Mucosa of stomach (tissue), 1 donor: ENCODE measurements at regions not wholly inside any gene's neighbourhood (a gene's known extent, or its start where the extent isn't known, plus 50 kb on each side); places are given as distances from the start of the nearest gene placed in this dataset.

Source experiments
- H3K27me3 ChIP-seq: one replicate; pipeline ENCODE4 v1.7.0; 2013; ENCODE audit warnings: mild to moderate bottlenecking, low read length; ENCODE audit not compliant: control insufficient read depth, insufficient read depth
- H3K36me3 ChIP-seq: one replicate; pipeline ENCODE4 v1.7.0; 2013; ENCODE audit warnings: low read length; ENCODE audit not compliant: control insufficient read depth, insufficient read depth
- H3K4me1 ChIP-seq: one replicate; pipeline ENCODE4 v1.7.0; 2013; ENCODE audit warnings: mild to moderate bottlenecking, low read length; ENCODE audit not compliant: control insufficient read depth, insufficient read depth
- H3K4me3 ChIP-seq: one replicate; pipeline ENCODE4 v1.7.0; 2013; ENCODE audit warnings: low read length
- H3K9ac ChIP-seq: one replicate; pipeline ENCODE4 v1.7.0; 2013; ENCODE audit warnings: mild to moderate bottlenecking, low read length, moderate library complexity
- H3K9me3 ChIP-seq: one replicate; pipeline ENCODE4 v1.7.0; 2013; ENCODE audit warnings: mild to moderate bottlenecking, low read length, moderate library complexity; ENCODE audit not compliant: control insufficient read depth
- donor health status: Pancreatic carcinoma.

GRCh38 chr12:92072112-92072511 lies 73.5 kb downstream of the BTG1 start:
- Histone ChIP-seq H3K36me3 (no peaks in the 10 kb centered on the region), H3K27me3 (no peaks in the 10 kb centered on the region), H3K9ac (no peak overlapping the region), H3K9me3 (no peaks in the 10 kb centered on the region), H3K4me1 (peaks cover 25% of the 10 kb centered on the region), H3K4me3 (no peak overlapping the region)

GRCh38 chr12:92070864-92071445 lies 74.7 kb downstream of the BTG1 start:
- peaks cover 22% of the 10 kb centered on the region for H3K4me1 ChIP-seq
- no peak overlapping the region for H3K4me3 ChIP-seq
- no peaks in the 10 kb centered on the region for H3K36me3 ChIP-seq
- H3K9ac ChIP-seq, result peak overlapping the region; percentile 51
- no peaks in the 10 kb centered on the region for H3K9me3 ChIP-seq
- no peaks in the 10 kb centered on the region for H3K27me3 ChIP-seq

GRCh38 chr12:92070054-92070863 lies 75.4 kb downstream of the BTG1 start:
- Histone ChIP-seq H3K9me3 (no peaks in the 10 kb centered on the region), H3K9ac (peak overlapping the region; percentile 51), H3K4me1 (peaks cover 22% of the 10 kb centered on the region), H3K4me3 (no peak overlapping the region), H3K27me3 (no peaks in the 10 kb centered on the region), H3K36me3 (no peaks in the 10 kb centered on the region)

- Histone ChIP-seq H3K27me3 (no peaks in the 10 kb centered on the region), H3K36me3 (no peaks in the 10 kb centered on the region), H3K4me1 (peaks cover 35% of the 10 kb centered on the region), H3K9me3 (no peaks in the 10 kb centered on the region), H3K9ac (no peak overlapping the region), H3K4me3 (no peak overlapping the region)
Observed at GRCh38 chr12:92068459-92068858, 77.2 kb downstream of the BTG1 start.

- no peak overlapping the region for H3K9ac ChIP-seq
- H3K4me1 ChIP-seq, result peaks cover 31% of the 10 kb centered on the region
- H3K9me3 ChIP-seq, result no peaks in the 10 kb centered on the region
- no peaks in the 10 kb centered on the region for H3K27me3 ChIP-seq
- H3K36me3 ChIP-seq, result no peaks in the 10 kb centered on the region
- H3K4me3 ChIP-seq, result no peak overlapping the region
Observed at GRCh38 chr12:92065639-92066038, 80.0 kb downstream of the BTG1 start.

GRCh38 chr12:92065018-92065499 lies 80.6 kb downstream of the BTG1 start:
- H3K9ac ChIP-seq, result no peak overlapping the region
- peaks cover 27% of the 10 kb centered on the region for H3K4me1 ChIP-seq
- H3K36me3 ChIP-seq, result no peaks in the 10 kb centered on the region
- H3K27me3 ChIP-seq, result no peaks in the 10 kb centered on the region
- H3K9me3 ChIP-seq, result no peaks in the 10 kb centered on the region
- no peak overlapping the region for H3K4me3 ChIP-seq

- H3K4me3 ChIP-seq, result no peak overlapping the region
- no peaks in the 10 kb centered on the region for H3K9me3 ChIP-seq
- peaks cover 21% of the 10 kb centered on the region for H3K4me1 ChIP-seq
- no peak overlapping the region for H3K9ac ChIP-seq
- no peaks in the 10 kb centered on the region for H3K27me3 ChIP-seq
- H3K36me3 ChIP-seq, result no peaks in the 10 kb centered on the region
Observed at GRCh38 chr12:92064422-92064821, 81.2 kb downstream of the BTG1 start.

- no peak overlapping the region for H3K9ac ChIP-seq
- H3K9me3 ChIP-seq, result no peaks in the 10 kb centered on the region
- H3K36me3 ChIP-seq, result no peaks in the 10 kb centered on the region
- no peak overlapping the region for H3K4me3 ChIP-seq
- no peaks in the 10 kb centered on the region for H3K27me3 ChIP-seq
- peaks cover 18% of the 10 kb centered on the region for H3K4me1 ChIP-seq
Observed at GRCh38 chr12:92063641-92064040, 82.0 kb downstream of the BTG1 start.

GRCh38 chr12:92062539-92063493 lies 82.8 kb downstream of the BTG1 start:
- Histone ChIP-seq H3K9ac (no peak overlapping the region), H3K36me3 (no peaks in the 10 kb centered on the region), H3K4me1 (peaks cover 18% of the 10 kb centered on the region), H3K4me3 (no peak overlapping the region), H3K9me3 (no peaks in the 10 kb centered on the region), H3K27me3 (no peaks in the 10 kb centered on the region)

- Histone ChIP-seq H3K9me3 (no peaks in the 10 kb centered on the region), H3K4me1 (peaks cover 18% of the 10 kb centered on the region), H3K9ac (no peak overlapping the region), H3K4me3 (no peak overlapping the region), H3K36me3 (no peaks in the 10 kb centered on the region), H3K27me3 (no peaks in the 10 kb centered on the region)
Observed at GRCh38 chr12:92061061-92061460, 84.6 kb downstream of the BTG1 start.

GRCh38 chr12:92059960-92060359 lies 85.7 kb downstream of the BTG1 start:
- Histone ChIP-seq H3K9ac (no peak overlapping the region), H3K27me3 (no peaks in the 10 kb centered on the region), H3K9me3 (no peaks in the 10 kb centered on the region), H3K36me3 (no peaks in the 10 kb centered on the region), H3K4me1 (peaks cover 26% of the 10 kb centered on the region), H3K4me3 (no peak overlapping the region)

GRCh38 chr12:92058664-92059063 lies 87.0 kb downstream of the BTG1 start:
- Histone ChIP-seq H3K27me3 (no peaks in the 10 kb centered on the region), H3K36me3 (no peaks in the 10 kb centered on the region), H3K9ac (no peak overlapping the region), H3K4me1 (peaks cover 16% of the 10 kb centered on the region), H3K4me3 (no peak overlapping the region), H3K9me3 (no peaks in the 10 kb centered on the region)
